A673 (cell line): ENCODE measurements at regions not wholly inside any gene's neighbourhood (a gene's known extent, or its start where the extent isn't known, plus 50 kb on each side); places are given as distances from the start of the nearest gene placed in this dataset.

Source experiments
- EZH2 ChIP-seq: fragments of 200-600 bp; sonication (generic); IDR thresholded peaks from 2 replicates; pipeline ENCODE4 v1.6.1; 2017; ENCODE audit warnings: borderline replicate concordance, low read depth, mild to moderate bottlenecking, mixed read lengths, antibody characterized with exemption, low read length; ENCODE audit not compliant: poor library complexity, severe bottlenecking
- TF ChIP-seq, protein P1 (sequence below): fragments of 300-800, 200-600 bp; sonication (generic); conservative IDR thresholded peaks from 2 replicates; pipeline ENCODE4 v1.5.1; 2017; ENCODE audit warnings: low read depth, mild to moderate bottlenecking, antibody characterized with exemption, low read length, moderate library complexity, mixed read lengths

DNA sequence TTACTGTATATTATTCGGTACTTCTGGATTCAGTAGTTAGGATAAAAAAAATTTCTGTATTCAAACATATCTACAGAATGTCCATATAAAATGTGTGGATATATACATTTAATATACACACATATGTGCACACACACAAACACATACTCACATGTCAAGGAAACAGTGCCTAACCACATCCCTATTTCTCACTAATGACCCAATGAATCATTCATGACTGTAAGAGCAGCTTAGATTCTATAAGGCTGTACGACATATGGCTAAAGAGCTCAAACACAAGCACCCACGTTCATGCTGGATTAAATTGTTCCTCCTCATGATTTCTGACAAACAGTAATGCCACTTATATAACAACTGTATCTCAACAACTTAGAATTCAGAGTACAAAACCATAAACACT, 457.3 kb downstream of the ADCYAP1 start:
- TF ChIP-seq, protein P1, sequence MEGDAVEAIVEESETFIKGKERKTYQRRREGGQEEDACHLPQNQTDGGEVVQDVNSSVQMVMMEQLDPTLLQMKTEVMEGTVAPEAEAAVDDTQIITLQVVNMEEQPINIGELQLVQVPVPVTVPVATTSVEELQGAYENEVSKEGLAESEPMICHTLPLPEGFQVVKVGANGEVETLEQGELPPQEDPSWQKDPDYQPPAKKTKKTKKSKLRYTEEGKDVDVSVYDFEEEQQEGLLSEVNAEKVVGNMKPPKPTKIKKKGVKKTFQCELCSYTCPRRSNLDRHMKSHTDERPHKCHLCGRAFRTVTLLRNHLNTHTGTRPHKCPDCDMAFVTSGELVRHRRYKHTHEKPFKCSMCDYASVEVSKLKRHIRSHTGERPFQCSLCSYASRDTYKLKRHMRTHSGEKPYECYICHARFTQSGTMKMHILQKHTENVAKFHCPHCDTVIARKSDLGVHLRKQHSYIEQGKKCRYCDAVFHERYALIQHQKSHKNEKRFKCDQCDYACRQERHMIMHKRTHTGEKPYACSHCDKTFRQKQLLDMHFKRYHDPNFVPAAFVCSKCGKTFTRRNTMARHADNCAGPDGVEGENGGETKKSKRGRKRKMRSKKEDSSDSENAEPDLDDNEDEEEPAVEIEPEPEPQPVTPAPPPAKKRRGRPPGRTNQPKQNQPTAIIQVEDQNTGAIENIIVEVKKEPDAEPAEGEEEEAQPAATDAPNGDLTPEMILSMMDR = no peak
- TF ChIP-seq EZH2 = no peak
